Tibial nerve (tissue), 4 donors: ENCODE measurements at regions not wholly inside any gene's neighbourhood (a gene's known extent, or its start where the extent isn't known, plus 50 kb on each side); places are given as distances from the start of the nearest gene placed in this dataset.

ENCODE experiments used
- EP300 ChIP-seq, 2 donors: sonication (generic); formaldehyde crosslinking; IDR thresholded peaks; one replicate each; pipeline ENCODE4 v1.6.1; 2017; ENCODE audit warnings: antibody characterized with exemption in 2 of 2, mild to moderate bottlenecking in 1 of 2
- POLR2A ChIP-seq, 2 donors: fragments of 450-650 bp; IDR thresholded peaks; one replicate each; pipeline ENCODE4 v1.6.1; 2017; ENCODE audit warnings: antibody characterized with exemption in 2 of 2, mild to moderate bottlenecking in 2 of 2, moderate library complexity in 2 of 2
- TF ChIP-seq, protein P1 (sequence below), 5 experiments: fragments of 200-600 bp in 3 of 5; fragments of 450-650 bp in 2 of 5; sonication (generic) in 3 of 5; IDR thresholded peaks; one replicate each; pipeline ENCODE4 v1.5.1; 2016 to 2019; ENCODE audit warnings: antibody characterized with exemption in 5 of 5, mild to moderate bottlenecking in 3 of 5, moderate library complexity in 2 of 5

DNA sequence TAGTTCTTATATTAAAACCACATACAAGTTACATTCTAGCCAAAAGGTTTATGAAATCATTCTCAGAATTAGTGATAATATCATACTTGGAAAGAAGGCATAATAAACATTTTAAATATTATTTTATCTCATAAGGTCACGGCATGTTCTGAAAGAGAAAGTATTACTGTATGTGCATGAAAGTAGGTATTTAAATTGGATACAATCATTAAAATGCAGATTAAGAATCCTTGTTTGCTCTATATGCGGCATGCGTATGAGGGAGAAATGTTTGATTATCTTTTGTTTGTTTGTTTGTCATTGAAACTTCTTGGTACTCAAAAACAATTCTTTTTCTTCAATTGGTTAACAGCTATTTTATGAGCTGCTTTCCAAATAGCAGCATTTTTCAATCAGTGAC is 183.9 kb upstream of the TLL1 start:
- TF ChIP-seq, protein P1, sequence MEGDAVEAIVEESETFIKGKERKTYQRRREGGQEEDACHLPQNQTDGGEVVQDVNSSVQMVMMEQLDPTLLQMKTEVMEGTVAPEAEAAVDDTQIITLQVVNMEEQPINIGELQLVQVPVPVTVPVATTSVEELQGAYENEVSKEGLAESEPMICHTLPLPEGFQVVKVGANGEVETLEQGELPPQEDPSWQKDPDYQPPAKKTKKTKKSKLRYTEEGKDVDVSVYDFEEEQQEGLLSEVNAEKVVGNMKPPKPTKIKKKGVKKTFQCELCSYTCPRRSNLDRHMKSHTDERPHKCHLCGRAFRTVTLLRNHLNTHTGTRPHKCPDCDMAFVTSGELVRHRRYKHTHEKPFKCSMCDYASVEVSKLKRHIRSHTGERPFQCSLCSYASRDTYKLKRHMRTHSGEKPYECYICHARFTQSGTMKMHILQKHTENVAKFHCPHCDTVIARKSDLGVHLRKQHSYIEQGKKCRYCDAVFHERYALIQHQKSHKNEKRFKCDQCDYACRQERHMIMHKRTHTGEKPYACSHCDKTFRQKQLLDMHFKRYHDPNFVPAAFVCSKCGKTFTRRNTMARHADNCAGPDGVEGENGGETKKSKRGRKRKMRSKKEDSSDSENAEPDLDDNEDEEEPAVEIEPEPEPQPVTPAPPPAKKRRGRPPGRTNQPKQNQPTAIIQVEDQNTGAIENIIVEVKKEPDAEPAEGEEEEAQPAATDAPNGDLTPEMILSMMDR (IDR thresholded peaks at IDR 0.05): no peak
- TF ChIP-seq POLR2A (IDR thresholded peaks at IDR 0.05): no peak
- TF ChIP-seq EP300 (IDR thresholded peaks at IDR 0.05): no peak
